ENCODE measurements at regions not wholly inside any gene's neighbourhood (a gene's known extent, or its start where the extent isn't known, plus 50 kb on each side); places are given as distances from the start of the nearest gene placed in this dataset.

- no peak for TF ChIP-seq POLR2A (IDR thresholded peaks at IDR 0.05)
- TF ChIP-seq, protein P1, sequence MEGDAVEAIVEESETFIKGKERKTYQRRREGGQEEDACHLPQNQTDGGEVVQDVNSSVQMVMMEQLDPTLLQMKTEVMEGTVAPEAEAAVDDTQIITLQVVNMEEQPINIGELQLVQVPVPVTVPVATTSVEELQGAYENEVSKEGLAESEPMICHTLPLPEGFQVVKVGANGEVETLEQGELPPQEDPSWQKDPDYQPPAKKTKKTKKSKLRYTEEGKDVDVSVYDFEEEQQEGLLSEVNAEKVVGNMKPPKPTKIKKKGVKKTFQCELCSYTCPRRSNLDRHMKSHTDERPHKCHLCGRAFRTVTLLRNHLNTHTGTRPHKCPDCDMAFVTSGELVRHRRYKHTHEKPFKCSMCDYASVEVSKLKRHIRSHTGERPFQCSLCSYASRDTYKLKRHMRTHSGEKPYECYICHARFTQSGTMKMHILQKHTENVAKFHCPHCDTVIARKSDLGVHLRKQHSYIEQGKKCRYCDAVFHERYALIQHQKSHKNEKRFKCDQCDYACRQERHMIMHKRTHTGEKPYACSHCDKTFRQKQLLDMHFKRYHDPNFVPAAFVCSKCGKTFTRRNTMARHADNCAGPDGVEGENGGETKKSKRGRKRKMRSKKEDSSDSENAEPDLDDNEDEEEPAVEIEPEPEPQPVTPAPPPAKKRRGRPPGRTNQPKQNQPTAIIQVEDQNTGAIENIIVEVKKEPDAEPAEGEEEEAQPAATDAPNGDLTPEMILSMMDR (IDR thresholded peaks at IDR 0.05) = no peak
- no peak for TF ChIP-seq POLR2AphosphoS5 (IDR thresholded peaks at IDR 0.05)
Measured at GRCh38 chr9:68648164-68648563, 56.9 kb upstream of the PIP5K1B start.
